GM23248 (cell line): ENCODE measurements at regions not wholly inside any gene's neighbourhood (a gene's known extent, or its start where the extent isn't known, plus 50 kb on each side); places are given as distances from the start of the nearest gene placed in this dataset.

Experiments
- DNase-seq: peaks from one replicate; pipeline ENCODE4 v3.0.0-alpha.2; 2015
- H2AFZ ChIP-seq: fragments of 200-600 bp; sonication (generic); 2 replicates; pipeline ENCODE4 v1.6.1; 2016; ENCODE audit warnings: antibody characterized with exemption
- H3F3A ChIP-seq: fragments of 200-600 bp; sonication (generic); 2 replicates; pipeline ENCODE4 v1.6.1; 2016; ENCODE audit warnings: mild to moderate bottlenecking, antibody characterized with exemption, mixed run types; ENCODE audit not compliant: insufficient read depth
- H3K27ac ChIP-seq: fragments of 200-600 bp; sonication (generic); 2 replicates; pipeline ENCODE4 v1.5.1; 2016; ENCODE audit warnings: mild to moderate bottlenecking
- H3K27me3 ChIP-seq: fragments of 200-600 bp; sonication (generic); replicated peaks from 2 replicates; pipeline ENCODE4 v1.6.1; 2016; ENCODE audit warnings: mild to moderate bottlenecking; ENCODE audit not compliant: insufficient read depth
- H3K36me3 ChIP-seq: fragments of 200-600 bp; sonication (generic); 2 replicates; pipeline ENCODE4 v1.6.1; 2016; ENCODE audit warnings: low read depth, mild to moderate bottlenecking
- H3K4me1 ChIP-seq: fragments of 200-600 bp; sonication (generic); 2 replicates; pipeline ENCODE4 v1.6.1; 2016; ENCODE audit warnings: mild to moderate bottlenecking; ENCODE audit not compliant: insufficient read depth
- H3K4me2 ChIP-seq: fragments of 200-600 bp; sonication (generic); one replicate; pipeline ENCODE4 v1.6.1; 2016; ENCODE audit warnings: mild to moderate bottlenecking; ENCODE audit not compliant: unreplicated experiment
- H3K4me3 ChIP-seq: fragments of 200-600 bp; sonication (generic); 2 replicates; pipeline ENCODE4 v1.5.1; 2016; ENCODE audit warnings: mild to moderate bottlenecking
- H3K79me2 ChIP-seq: fragments of 200-600 bp; sonication (generic); 2 replicates; pipeline ENCODE4 v1.6.1; 2016; ENCODE audit warnings: mild to moderate bottlenecking; ENCODE audit not compliant: insufficient read depth
- H3K9ac ChIP-seq: fragments of 200-600 bp; sonication (generic); 2 replicates; pipeline ENCODE4 v1.6.1; 2016; ENCODE audit warnings: mild to moderate bottlenecking
- H3K9me2 ChIP-seq: fragments of 200-600 bp; sonication (generic); 2 replicates; pipeline ENCODE4 v1.6.1; 2016; ENCODE audit warnings: mixed run types, mild to moderate bottlenecking, moderate library complexity; ENCODE audit not compliant: insufficient read depth
- H3K9me3 ChIP-seq: fragments of 200-600 bp; sonication (generic); one replicate; pipeline ENCODE4 v1.6.1; 2017; ENCODE audit warnings: low read depth
- H4K20me1 ChIP-seq: fragments of 200-600 bp; sonication (generic); 2 replicates; pipeline ENCODE4 v1.6.0; 2016; ENCODE audit not compliant: insufficient read depth
- EZH2 ChIP-seq: fragments of 200-600 bp; sonication (generic); IDR thresholded peaks from 2 replicates; pipeline ENCODE4 v1.6.1; 2018; ENCODE audit warnings: antibody characterized with exemption, mild to moderate bottlenecking; ENCODE audit not compliant: insufficient read depth, poor library complexity, severe bottlenecking
- EZH2phosphoT487 ChIP-seq: fragments of 200-600 bp; sonication (generic); IDR thresholded peaks from 2 replicates; pipeline ENCODE4 v1.6.1; 2018; ENCODE audit warnings: antibody characterized with exemption, moderate library complexity, mild to moderate bottlenecking, low read depth; ENCODE audit not compliant: insufficient read depth
- WGBS, 2 experiments: methylation state at CpG; one replicate each; pipeline ENCODE4 v1.1.6; 2015 to 2017; ENCODE audit warnings: low lambda C conversion rate in 2 of 2, low coverage in 1 of 2; ENCODE audit errors: missing lambda C conversion rate in 2 of 2; 5-methylcytosine and 5-hydroxymethylcytosine counted together
- in situ Hi-C: fragments of 300-500 bp; cut with MboI; formaldehyde crosslinking; loops from 2 replicates; pipeline ENCODE4 v1.15.0; 2020

- H3K27me3 ChIP-seq, result no peaks in the 10 kb centered on the region
- no peaks in the 10 kb centered on the region for H3K9me3 ChIP-seq
- no peaks in the 10 kb centered on the region for H3K9me2 ChIP-seq
- H3K4me3 ChIP-seq, result no peak overlapping the region
- no peaks in the 10 kb centered on the region for H3F3A ChIP-seq
- H3K36me3 ChIP-seq, result no peaks in the 10 kb centered on the region
- in situ Hi-C loops, result no loop called here
- H3K27ac ChIP-seq, result no peak overlapping the region
- H2AFZ ChIP-seq, result no peak overlapping the region
- no peak overlapping the region for H3K9ac ChIP-seq
- H4K20me1 ChIP-seq, result no peaks in the 10 kb centered on the region
- no peak for DNase-seq
- no peak overlapping the region for H3K4me2 ChIP-seq
- no peaks in the 10 kb centered on the region for H3K4me1 ChIP-seq
- no peaks in the 10 kb centered on the region for H3K79me2 ChIP-seq
- no peak for TF ChIP-seq EZH2
Measured at GRCh38 chr1:169024255-169024654, 82.2 kb upstream of the ATP1B1 start.

GRCh38 chr1:169024800-169025271 is 81.7 kb upstream of the ATP1B1 start:
- Histone ChIP-seq H3K9ac (no peak overlapping the region), H3K4me3 (no peak overlapping the region)
- in situ Hi-C loops, result no loop called here

GRCh38 chr1:169025412-169025811 is 81.1 kb upstream of the ATP1B1 start:
- Histone ChIP-seq H3K4me1 (no peaks in the 10 kb centered on the region), H3K9me3 (no peaks in the 10 kb centered on the region), H3K4me2 (no peak overlapping the region), H3K4me3 (no peak overlapping the region), H3K9me2 (no peaks in the 10 kb centered on the region), H3F3A (no peaks in the 10 kb centered on the region), H2AFZ (no peak overlapping the region), H3K36me3 (no peaks in the 10 kb centered on the region), H3K27me3 (no peaks in the 10 kb centered on the region), H3K79me2 (no peaks in the 10 kb centered on the region), H3K9ac (no peak overlapping the region), H4K20me1 (no peaks in the 10 kb centered on the region), H3K27ac (no peak overlapping the region)
- 15 to 37% methylated on average over 1 of the region's 1 CpG for WGBS, 2 experiments
- DNase-seq, result no peak
- TF ChIP-seq EZH2phosphoT487, result no peak
- no peak for TF ChIP-seq EZH2
- in situ Hi-C loops, result no loop called here

More at GRCh38 chr1:169024800-169025271, 81.7 kb upstream of the ATP1B1 start:
- Histone ChIP-seq H3K36me3 (no peaks in the 10 kb centered on the region), H3K4me2 (no peak overlapping the region), H3K27me3 (no peaks in the 10 kb centered on the region), H3K79me2 (no peaks in the 10 kb centered on the region), H3K9me2 (no peaks in the 10 kb centered on the region), H3K4me1 (no peaks in the 10 kb centered on the region), H3K27ac (no peak overlapping the region), H3F3A (no peaks in the 10 kb centered on the region), H3K9me3 (no peaks in the 10 kb centered on the region), H4K20me1 (no peaks in the 10 kb centered on the region), H2AFZ (no peak overlapping the region)
- no peak for DNase-seq
- no peak for TF ChIP-seq EZH2phosphoT487
- WGBS, 2 experiments, result 70 to 96% methylated on average over 1 of the region's 1 CpG

GRCh38 chr1:169027607-169028320 is 78.7 kb upstream of the ATP1B1 start:
- no peak overlapping the region for H3K9ac ChIP-seq
- in situ Hi-C loops, result no loop called here
- no peak overlapping the region for H3K4me3 ChIP-seq
- H2AFZ ChIP-seq, result no peak overlapping the region
- no peaks in the 10 kb centered on the region for H3K4me1 ChIP-seq
- H3K27ac ChIP-seq, result no peak overlapping the region
- DNase-seq, result no peak
- no peaks in the 10 kb centered on the region for H3K9me3 ChIP-seq
- no peaks in the 10 kb centered on the region for H4K20me1 ChIP-seq
- no peak for TF ChIP-seq EZH2
- TF ChIP-seq EZH2phosphoT487, result no peak
- H3F3A ChIP-seq, result no peaks in the 10 kb centered on the region
- H3K9me2 ChIP-seq, result no peaks in the 10 kb centered on the region
- H3K79me2 ChIP-seq, result no peaks in the 10 kb centered on the region
- WGBS, 2 experiments, result 52 to 55% methylated on average over 8 of the region's 8 CpGs
- no peaks in the 10 kb centered on the region for H3K27me3 ChIP-seq
- no peak overlapping the region for H3K4me2 ChIP-seq
- H3K36me3 ChIP-seq, result no peaks in the 10 kb centered on the region
